Kidney (tissue), 13 donors: ENCODE measurements at regions not wholly inside any gene's neighbourhood (a gene's known extent, or its start where the extent isn't known, plus 50 kb on each side); places are given as distances from the start of the nearest gene placed in this dataset.

Source experiments
- DNase-seq, 5 donors: peaks; one replicate each; pipeline ENCODE4 v3.0.0-alpha.2; 2013 to 2020
- FAIRE-seq: peaks from 2 replicates; lab custom pipeline; 2012; peaks lifted over from hg19 to GRCh38; lab: Jason Lieb, UNC
- H3K27ac ChIP-seq, 2 donors: one replicate each; pipeline ENCODE4 v1.7.0; 2013; ENCODE audit warnings: low read depth in 2 of 2, low read length in 2 of 2, inconsistent platforms in 1 of 2
- H3K27me3 ChIP-seq: one replicate; pipeline ENCODE4 v1.7.1; 2013; ENCODE audit warnings: low read length, inconsistent platforms; ENCODE audit not compliant: control insufficient read depth, insufficient read depth
- H3K36me3 ChIP-seq, 3 donors: one replicate each; pipeline versions ENCODE4 v1.7.0 to v1.7.1; 2013; ENCODE audit warnings: low read length in 3 of 3, control low read depth in 1 of 3, inconsistent platforms in 1 of 3; ENCODE audit not compliant: insufficient read depth in 3 of 3, control insufficient read depth in 2 of 3
- H3K4me1 ChIP-seq, 3 donors: one replicate each; pipeline versions ENCODE4 v1.7.0 to v1.7.1; 2013; ENCODE audit warnings: low read length in 3 of 3, inconsistent platforms in 1 of 3, low read depth in 1 of 3; ENCODE audit not compliant: control insufficient read depth in 2 of 3, insufficient read depth in 2 of 3
- H3K4me3 ChIP-seq, 3 donors: one replicate each; pipeline versions ENCODE4 v1.7.0 to v1.8.1; 2013; ENCODE audit warnings: low read length in 3 of 3, control low read depth in 1 of 3, inconsistent platforms in 1 of 3
- H3K9ac ChIP-seq, 3 donors: one replicate each; pipeline versions ENCODE4 v1.7.0 to v1.7.1; 2013; ENCODE audit warnings: low read length in 3 of 3, control low read depth in 1 of 3, inconsistent platforms in 1 of 3
- H3K9me3 ChIP-seq, 3 donors: one replicate each; pipeline versions ENCODE4 v1.7.0 to v1.7.1; 2013; ENCODE audit warnings: low read length in 3 of 3, control low read depth in 1 of 3, inconsistent platforms in 1 of 3; ENCODE audit not compliant: control insufficient read depth in 2 of 3, insufficient read depth in 1 of 3
- CTCF ChIP-seq: IDR thresholded peaks from 3 replicates; pipeline ENCODE4 v1.5.1; 2012; ENCODE audit warnings: mild to moderate bottlenecking, moderate library complexity, borderline replicate concordance; ENCODE audit not compliant: insufficient read depth; ENCODE audit errors: extremely low read depth
- intact Hi-C: fragments of 100-400 bp; cut with DNase I; formaldehyde crosslinking; loops from one replicate; pipeline ENCODE4 v1.11.1; 2022
- donor health status: control.
- donor health status: control.
- donor health status: control.
- donor health status: control.
- donor health status: control.
- donor health status: DM: yes; HTN: yes; CAD: no.
- donor health status: Normal renal cell carcinoma (clear cell type).

DNA sequence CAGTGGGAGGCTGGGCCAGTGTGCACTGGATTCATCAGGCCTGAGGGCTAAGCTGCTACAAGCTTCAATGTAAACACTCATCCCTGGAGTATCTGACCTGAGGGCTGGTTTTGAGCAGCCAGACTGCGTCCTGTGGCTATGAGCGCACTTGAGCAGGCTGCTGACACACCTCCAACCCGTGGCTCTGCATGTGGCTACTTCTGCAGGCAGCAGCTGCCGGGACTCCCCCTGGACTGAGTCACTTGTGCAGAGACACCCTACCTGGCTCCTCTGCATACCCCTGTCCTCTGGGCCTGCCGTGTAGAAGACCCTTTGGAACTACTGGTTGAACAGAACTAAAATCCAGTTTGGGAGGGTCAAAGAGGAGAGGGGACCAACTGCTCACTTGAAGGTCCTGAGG, 172.0 kb downstream of the SCP2D1 start:
- no peak for TF ChIP-seq CTCF
- peaks cover 0 to 16% (median 8%) of the 10 kb centered on the region in 3 donors for H3K4me1 ChIP-seq
- H3K27me3 ChIP-seq = no peaks in the 10 kb centered on the region
- DNase-seq = no peak
- H3K9me3 ChIP-seq = no peaks in the 10 kb centered on the region
- no peaks in the 10 kb centered on the region for H3K36me3 ChIP-seq
- intact Hi-C loops = no loop called here
- no peak overlapping the region for H3K9ac ChIP-seq
- no peak overlapping the region for H3K4me3 ChIP-seq
- H3K27ac ChIP-seq = no peak overlapping the region
- FAIRE-seq = no peak

GRCh38 chr20:18986146-18986830, 172.7 kb downstream of the SCP2D1 start:
- no peaks in the 10 kb centered on the region for H3K27me3 ChIP-seq
- no peak overlapping the region for H3K4me3 ChIP-seq
- FAIRE-seq (no peak), DNase-seq (no peak)
- intact Hi-C loops = no loop called here
- no peak for TF ChIP-seq CTCF
- peaks cover 0 to 16% (median 8%) of the 10 kb centered on the region in 3 donors for H3K4me1 ChIP-seq
- no peak overlapping the region for H3K27ac ChIP-seq
- H3K9ac ChIP-seq = no peak overlapping the region
- no peaks in the 10 kb centered on the region for H3K9me3 ChIP-seq
- H3K36me3 ChIP-seq = no peaks in the 10 kb centered on the region

- Histone ChIP-seq H3K9me3 (no peaks in the 10 kb centered on the region), H3K4me1 (peaks cover 0 to 16% (median 7%) of the 10 kb centered on the region in 3 donors), H3K4me3 (no peak overlapping the region), H3K36me3 (no peaks in the 10 kb centered on the region), H3K9ac (no peak overlapping the region), H3K27ac (no peak overlapping the region), H3K27me3 (no peaks in the 10 kb centered on the region)
- FAIRE-seq = no peak
- no peak for DNase-seq
- TF ChIP-seq CTCF = no peak
- intact Hi-C loops = no loop called here
Observed at GRCh38 chr20:18986895-18987580, 173.5 kb downstream of the SCP2D1 start.
